Naive thymus-derived CD8-positive, alpha-beta T cell (primary cell): ENCODE measurements at regions not wholly inside any gene's neighbourhood (a gene's known extent, or its start where the extent isn't known, plus 50 kb on each side); places are given as distances from the start of the nearest gene placed in this dataset.
"Not testable (repeated sequence)": the region's sequence is repeated elsewhere in the genome, so short reads cannot be mapped to it uniquely, and the experiment has no call there.

Source experiments
- ATAC-seq, 2 donors: fragments of 150-1000 bp; cut with Tn5 transposase in 1 of 2; sonication (Bioruptor Pico), chemical (Tn5 transposase) in 1 of 2; 1 replicate in 1 of 2; 2 replicates in 1 of 2; pipeline ENCODE4 v1.10.0; 2021; ENCODE audit warnings: mild to moderate bottlenecking in 2 of 2, moderate library complexity in 2 of 2
- POLR2A ChIA-PET: fragments of 350-600 bp; sonication (Branson Sonifier 250); formaldehyde crosslinking; loops from one replicate; lab custom pipeline; 2021; ENCODE audit warnings: antibody characterized with exemption; lab: Charles Lee
- DNase-seq, 10 donors: peaks; one replicate each; pipeline versions ENCODE4 v3.0.0 to v3.0.0-alpha.2; 2020 to 2022
- H3K27ac Mint-ChIP-seq, 10 donors: one replicate each; pipeline ENCODE4 v1.8.0; 2020 to 2022; ENCODE audit warnings: mild to moderate bottlenecking in 10 of 10, mixed read lengths in 10 of 10, moderate library complexity in 4 of 10, inconsistent platforms in 1 of 10
- H3K27me3 Mint-ChIP-seq, 5 donors: one replicate each; pipeline ENCODE4 v1.8.0; 2021 to 2022; ENCODE audit warnings: mixed read lengths in 5 of 5
- H3K36me3 Mint-ChIP-seq, 3 donors: one replicate each; pipeline ENCODE4 v1.8.0; 2020 to 2022; ENCODE audit warnings: mixed read lengths in 3 of 3, mild to moderate bottlenecking in 2 of 3, inconsistent platforms in 1 of 3
- H3K4me1 Mint-ChIP-seq, 4 donors: one replicate each; pipeline ENCODE4 v1.8.0; 2021 to 2022; ENCODE audit warnings: mixed read lengths in 4 of 4
- H3K4me3 Mint-ChIP-seq, 10 donors: one replicate each; pipeline ENCODE4 v1.8.0; 2020 to 2022; ENCODE audit warnings: mild to moderate bottlenecking in 10 of 10, mixed read lengths in 10 of 10, moderate library complexity in 6 of 10, inconsistent platforms in 1 of 10
- H3K9me3 Mint-ChIP-seq, 9 donors: one replicate each; pipeline ENCODE4 v1.8.0; 2020 to 2022; ENCODE audit warnings: mixed read lengths in 9 of 9, mild to moderate bottlenecking in 3 of 9, inconsistent platforms in 1 of 9, moderate library complexity in 1 of 9

- H3K4me1 Mint-ChIP-seq, DNase-seq, ATAC-seq, H3K27ac Mint-ChIP-seq, H3K27me3 Mint-ChIP-seq, POLR2A ChIA-PET, H3K4me3 Mint-ChIP-seq, H3K36me3 Mint-ChIP-seq, H3K9me3 Mint-ChIP-seq: not testable (repeated sequence)
These were observed 606.4 kb downstream of the KCTD12 start for GRCh38 chr13:76279766-76280165.

DNA sequence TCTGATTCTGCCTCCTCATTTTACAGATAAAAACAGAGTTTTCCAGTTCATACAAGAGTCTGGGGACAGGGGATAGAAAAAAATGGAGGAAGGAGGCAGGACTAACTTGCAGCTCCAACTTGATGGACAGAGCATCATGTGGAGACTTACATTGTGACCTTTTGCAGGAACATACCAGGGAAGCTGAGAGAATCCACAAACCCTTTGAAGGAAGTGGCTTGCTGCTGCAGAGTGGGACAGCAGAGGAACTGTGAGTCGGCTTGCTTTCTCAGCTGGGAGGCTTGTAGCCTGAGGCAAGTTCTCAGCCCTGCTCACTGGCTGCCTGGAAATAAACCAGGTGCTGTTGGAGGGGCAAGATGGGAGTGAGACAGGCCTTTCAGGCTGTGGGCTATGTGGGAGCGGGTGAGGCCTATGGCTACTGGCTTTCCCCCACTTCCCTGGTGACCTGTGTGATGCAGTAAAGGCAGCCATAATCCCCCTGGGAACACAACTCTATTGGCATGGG lies 614.4 kb downstream of the KCTD12 start:
- Mint-ChIP-seq H3K4me1 (no peaks in the 10 kb centered on the region), H3K27me3 (peaks cover 0 to 10% (median 5%) of the 10 kb centered on the region in 5 donors), H3K36me3 (peaks cover 0 to 6% (median 0%) of the 10 kb centered on the region in 3 donors), H3K4me3 (no peak overlapping the region), H3K9me3 (peaks cover 0 to 14% (median 7%) of the 10 kb centered on the region in 9 donors), H3K27ac (no peak overlapping the region)
- POLR2A ChIA-PET: no interaction called here
- no peak for DNase-seq
- no peak for ATAC-seq

DNA sequence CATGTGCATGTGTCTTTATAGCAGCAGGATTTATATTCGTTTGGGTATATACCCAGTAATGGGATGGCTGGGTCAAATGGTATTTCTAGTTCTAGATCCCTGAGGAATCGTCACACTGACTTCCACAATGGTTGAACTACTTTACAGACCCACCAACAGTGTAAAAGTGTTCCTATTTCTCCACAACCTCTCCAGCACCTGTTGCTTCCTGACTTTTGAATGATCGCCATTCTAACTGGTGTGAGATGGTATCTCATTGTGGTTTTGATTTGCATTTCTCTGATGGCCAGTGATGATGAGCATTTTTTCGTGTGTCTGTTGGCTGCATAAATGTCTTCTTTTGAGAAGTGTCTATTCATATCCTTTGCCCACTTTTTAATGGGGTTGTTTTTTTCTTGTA lies 617.9 kb downstream of the KCTD12 start:
- H3K36me3 Mint-ChIP-seq, POLR2A ChIA-PET, H3K4me1 Mint-ChIP-seq, H3K4me3 Mint-ChIP-seq, H3K27ac Mint-ChIP-seq, DNase-seq, H3K27me3 Mint-ChIP-seq, ATAC-seq: not testable (repeated sequence)
- H3K9me3 Mint-ChIP-seq: peaks cover 0 to 14% (median 7%) of the 10 kb centered on the region in 9 donors

- Mint-ChIP-seq H3K36me3 (peaks cover 0 to 6% (median 0%) of the 10 kb centered on the region in 3 donors), H3K4me3 (no peak overlapping the region), H3K27me3 (peaks cover 0 to 6% (median 3%) of the 10 kb centered on the region in 5 donors), H3K27ac (no peak overlapping the region), H3K9me3 (peaks cover 0 to 14% (median 4%) of the 10 kb centered on the region in 9 donors), H3K4me1 (no peaks in the 10 kb centered on the region)
- POLR2A ChIA-PET: no interaction called here
- no peak for DNase-seq
- no peak for ATAC-seq
These were observed 619.0 kb downstream of the KCTD12 start for GRCh38 chr13:76267216-76267615.

DNA sequence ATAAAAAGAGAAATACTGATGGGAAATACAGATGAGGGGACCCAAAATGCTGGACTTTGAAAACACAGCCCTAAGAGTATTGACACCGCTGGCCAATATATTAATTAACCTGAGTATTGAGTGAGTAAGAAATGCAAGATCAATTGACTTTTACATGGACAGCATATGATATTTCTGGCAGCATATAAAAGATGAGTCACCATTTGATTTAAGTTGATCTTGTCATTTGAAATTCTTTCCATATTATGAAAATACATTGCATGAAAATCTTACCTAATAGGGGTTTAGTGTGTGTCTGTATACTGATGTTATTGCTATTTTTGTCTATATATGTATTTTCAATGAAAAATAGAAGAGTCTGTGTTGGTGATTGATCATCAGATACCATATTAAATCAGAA lies 619.6 kb downstream of the KCTD12 start:
- Mint-ChIP-seq H3K27me3 (peaks cover 0 to 4% (median 3%) of the 10 kb centered on the region in 5 donors), H3K4me3 (no peak overlapping the region), H3K36me3 (peaks cover 0 to 6% (median 0%) of the 10 kb centered on the region in 3 donors), H3K27ac (no peak overlapping the region), H3K9me3 (peaks cover 0 to 14% (median 4%) of the 10 kb centered on the region in 9 donors), H3K4me1 (no peaks in the 10 kb centered on the region)
- ATAC-seq (no peak), DNase-seq (no peak)
- POLR2A ChIA-PET: no interaction called here

GRCh38 chr13:76250211-76250610 lies 614.1 kb downstream of the LMO7 start:
- H3K27me3 Mint-ChIP-seq: peaks cover 0 to 17% (median 7%) of the 10 kb centered on the region in 5 donors
- H3K9me3 Mint-ChIP-seq: peaks cover 0 to 13% (median 0%) of the 10 kb centered on the region in 9 donors
- DNase-seq (no peak), ATAC-seq (no peak)
- H3K4me1 Mint-ChIP-seq: no peaks in the 10 kb centered on the region
- POLR2A ChIA-PET: no interaction called here
- no peak overlapping the region for H3K4me3 Mint-ChIP-seq
- H3K27ac Mint-ChIP-seq: no peak overlapping the region
- no peaks in the 10 kb centered on the region for H3K36me3 Mint-ChIP-seq

DNA sequence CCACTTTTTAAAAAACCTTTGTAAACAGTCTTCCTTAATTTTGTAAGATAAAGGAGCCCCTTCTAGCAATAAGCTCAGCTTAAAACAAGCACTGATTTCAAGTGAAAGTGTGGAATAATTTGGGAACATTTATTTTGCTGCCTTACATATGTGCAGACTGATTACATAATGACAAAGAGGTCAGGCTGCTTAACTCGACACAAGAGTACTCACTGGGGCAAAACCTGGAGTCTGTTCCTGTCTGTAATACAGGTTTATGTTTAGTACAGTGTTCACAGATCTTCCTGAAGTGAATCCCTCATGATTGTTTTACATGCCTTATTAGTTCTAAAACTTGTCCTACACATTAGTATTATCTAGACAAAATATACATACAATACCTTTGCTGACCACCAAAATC lies 609.8 kb downstream of the LMO7 start:
- ATAC-seq: no peak
- peaks cover 0 to 11% (median 4%) of the 10 kb centered on the region in 5 donors for H3K27me3 Mint-ChIP-seq
- no peak for DNase-seq
- H3K4me3 Mint-ChIP-seq: no peak overlapping the region
- no peaks in the 10 kb centered on the region for H3K36me3 Mint-ChIP-seq
- POLR2A ChIA-PET: no interaction called here
- no peak overlapping the region for H3K27ac Mint-ChIP-seq
- H3K4me1 Mint-ChIP-seq: no peaks in the 10 kb centered on the region
- H3K9me3 Mint-ChIP-seq: peaks cover 0 to 13% (median 0%) of the 10 kb centered on the region in 9 donors

GRCh38 chr13:76245211-76245610 lies 609.1 kb downstream of the LMO7 start:
- H3K36me3 Mint-ChIP-seq: no peaks in the 10 kb centered on the region
- H3K27ac Mint-ChIP-seq: no peak overlapping the region
- POLR2A ChIA-PET: no interaction called here
- H3K4me1 Mint-ChIP-seq: no peaks in the 10 kb centered on the region
- ATAC-seq (no peak), DNase-seq (no peak)
- peaks cover 0 to 9% (median 0%) of the 10 kb centered on the region in 9 donors for H3K9me3 Mint-ChIP-seq
- H3K27me3 Mint-ChIP-seq: peaks cover 0 to 9% (median 4%) of the 10 kb centered on the region in 5 donors
- H3K4me3 Mint-ChIP-seq: no peak overlapping the region

DNA sequence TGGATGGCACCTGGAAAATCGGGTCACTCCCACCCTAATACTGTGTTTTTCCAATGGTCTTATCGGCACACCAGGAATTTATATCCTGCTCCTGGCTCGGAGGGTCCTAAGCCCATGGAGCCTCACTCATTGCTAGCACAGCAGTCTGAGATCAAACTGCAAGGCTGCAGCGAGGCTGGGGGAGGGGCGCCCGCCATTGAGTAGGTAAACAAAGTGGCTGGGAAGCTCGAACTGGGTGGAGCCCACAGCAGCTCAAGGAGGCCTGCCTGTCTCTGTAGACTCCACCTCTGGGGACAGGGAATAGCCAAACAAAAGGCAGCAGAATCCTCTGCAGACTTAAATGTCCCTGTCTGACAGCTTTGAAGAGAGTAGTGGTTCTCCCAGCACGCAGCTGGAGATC lies 607.0 kb downstream of the LMO7 start:
- not testable (repeated sequence) for H3K4me3 Mint-ChIP-seq, ATAC-seq

GRCh38 chr13:76239031-76239680 lies 603.0 kb downstream of the LMO7 start:
- POLR2A ChIA-PET: no interaction called here
- Mint-ChIP-seq H3K27me3 (peaks cover 0 to 8% (median 0%) of the 10 kb centered on the region in 5 donors), H3K36me3 (no peaks in the 10 kb centered on the region), H3K4me3 (no peak overlapping the region), H3K9me3 (peaks cover 0 to 4% (median 0%) of the 10 kb centered on the region in 9 donors), H3K4me1 (no peaks in the 10 kb centered on the region), H3K27ac (no peak overlapping the region)
- ATAC-seq (no peak), DNase-seq (no peak)

More for the DNA sequence above, 607.0 kb downstream of the LMO7 start:
- H3K4me1 Mint-ChIP-seq, H3K9me3 Mint-ChIP-seq, POLR2A ChIA-PET, H3K27ac Mint-ChIP-seq, DNase-seq, H3K27me3 Mint-ChIP-seq, H3K36me3 Mint-ChIP-seq: not testable (repeated sequence)

DNA sequence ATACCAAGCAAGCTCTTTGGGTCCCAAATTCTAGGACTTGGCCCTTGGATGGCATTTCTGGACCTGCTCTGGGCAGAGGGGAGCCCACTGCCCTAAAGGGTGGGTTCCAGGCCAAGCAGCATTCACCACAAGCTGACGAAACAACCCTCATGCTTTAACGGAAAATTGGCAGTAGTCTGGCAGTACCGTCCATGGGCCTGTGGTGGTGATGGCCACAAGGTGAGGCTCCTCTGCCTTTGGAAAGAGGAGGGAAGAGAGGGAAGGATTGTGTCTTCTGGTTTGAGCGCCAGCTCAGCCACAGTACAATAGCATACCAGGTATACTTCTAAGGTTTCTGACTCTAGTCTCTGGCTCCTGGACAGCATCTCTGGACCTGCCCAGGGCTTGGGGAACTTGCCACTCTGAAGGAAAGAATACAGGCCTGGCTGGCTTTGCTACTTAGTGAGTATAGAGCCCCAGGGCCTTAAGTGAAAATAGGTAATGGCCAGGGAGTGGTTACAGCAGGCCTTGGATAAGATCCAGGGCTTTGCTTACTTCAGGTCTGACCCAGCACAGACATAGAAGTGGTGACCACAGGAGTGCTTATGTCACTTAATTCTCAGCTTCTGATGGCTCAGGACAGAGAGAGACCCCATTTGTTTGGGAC lies 595.5 kb downstream of the LMO7 start:
- DNase-seq: no peak
- POLR2A ChIA-PET: no interaction called here

GRCh38 chr13:76229281-76229680 lies 593.2 kb downstream of the LMO7 start:
- POLR2A ChIA-PET: no interaction called here
- Mint-ChIP-seq H3K4me1 (no peaks in the 10 kb centered on the region), H3K27ac (no peak overlapping the region), H3K27me3 (peaks cover 0 to 10% (median 1%) of the 10 kb centered on the region in 5 donors), H3K36me3 (no peaks in the 10 kb centered on the region), H3K4me3 (no peak overlapping the region), H3K9me3 (peaks cover 0 to 5% (median 0%) of the 10 kb centered on the region in 9 donors)
- DNase-seq (no peak), ATAC-seq (no peak)

More for the DNA sequence above, 595.5 kb downstream of the LMO7 start:
- no peak overlapping the region for H3K4me3 Mint-ChIP-seq
- no peak for ATAC-seq
- H3K27me3 Mint-ChIP-seq: peaks cover 0 to 10% (median 0%) of the 10 kb centered on the region in 5 donors
- H3K9me3 Mint-ChIP-seq: peaks cover 0 to 2% (median 0%) of the 10 kb centered on the region in 9 donors
- no peaks in the 10 kb centered on the region for H3K36me3 Mint-ChIP-seq
- no peak overlapping the region for H3K27ac Mint-ChIP-seq
- no peaks in the 10 kb centered on the region for H3K4me1 Mint-ChIP-seq

- ATAC-seq: no peak
- no peak for DNase-seq
- Mint-ChIP-seq H3K4me1 (no peaks in the 10 kb centered on the region), H3K27me3 (peaks cover 0 to 7% (median 3%) of the 10 kb centered on the region in 5 donors), H3K4me3 (no peak overlapping the region), H3K27ac (no peak overlapping the region), H3K9me3 (peaks cover 0 to 8% (median 0%) of the 10 kb centered on the region in 9 donors), H3K36me3 (no peaks in the 10 kb centered on the region)
- POLR2A ChIA-PET: no interaction called here
These were observed 590.8 kb downstream of the LMO7 start for GRCh38 chr13:76226941-76227340.
